GM13977 (cell line): ENCODE measurements at regions not wholly inside any gene's neighbourhood (a gene's known extent, or its start where the extent isn't known, plus 50 kb on each side); places are given as distances from the start of the nearest gene placed in this dataset.

Source experiments
- DNase-seq: peaks from one replicate; pipeline ENCODE4 v3.0.0; 2012; ENCODE audit warnings: low spot score
- CTCF ChIP-seq: IDR thresholded peaks from 2 replicates; pipeline ENCODE4 v1.5.1; 2012; ENCODE audit warnings: mild to moderate bottlenecking, control low read depth; ENCODE audit not compliant: insufficient read depth; ENCODE audit errors: extremely low read depth, missing control alignments
- in situ Hi-C: fragments of 300-500 bp; cut with MboI; formaldehyde crosslinking; loops from one replicate; pipeline ENCODE4 v1.12.0; 2022; ENCODE audit warnings: low sequenced_read_pairs, low pct_unique_long_range_greater_than_20kb, mixed read lengths, inconsistent platforms; ENCODE audit not compliant: unreplicated experiment

DNA sequence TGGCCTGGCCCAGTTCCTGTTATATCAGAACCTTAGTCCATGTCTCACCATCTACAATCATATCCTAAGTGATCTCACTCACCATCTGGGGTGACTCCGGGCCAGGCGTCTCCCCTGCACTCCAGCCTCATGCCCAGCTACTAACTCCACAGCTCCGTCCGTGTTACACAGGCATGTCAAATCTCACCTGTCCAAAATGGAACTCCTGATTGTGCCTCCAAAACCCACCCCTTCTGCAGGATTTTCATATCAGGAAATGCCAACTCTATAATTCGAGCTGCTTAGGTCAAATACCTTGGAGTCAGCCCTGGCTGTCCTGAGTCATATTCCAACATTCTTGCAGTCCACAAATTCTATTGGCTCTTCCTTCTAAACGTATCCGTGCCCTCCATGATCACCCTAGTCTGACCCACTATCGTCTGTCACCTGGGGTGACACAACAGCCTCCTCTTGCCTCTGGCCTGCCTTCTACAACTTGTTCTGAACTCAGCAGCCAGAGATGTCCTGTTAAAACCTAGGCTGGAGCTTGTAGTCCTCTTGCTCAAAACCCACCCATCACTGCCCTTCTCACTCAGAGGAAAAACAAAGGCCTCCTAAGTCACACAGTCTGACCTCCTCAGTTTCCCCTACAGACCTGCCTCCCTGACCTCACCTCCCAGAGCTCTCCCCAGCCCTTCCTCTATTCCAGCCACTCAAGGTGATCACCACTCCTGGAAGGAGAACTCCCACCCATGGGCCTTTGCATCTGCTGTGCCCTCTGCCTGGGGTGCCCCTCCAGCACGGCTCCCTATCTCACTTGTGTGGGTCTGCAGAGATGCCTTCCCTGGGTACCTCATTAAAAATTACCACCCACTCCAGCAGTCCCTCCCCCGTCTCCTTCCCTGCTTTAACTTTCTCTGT lies 85.3 kb upstream of the SIRPA start:
- in situ Hi-C loops: no loop called here
- DNase-seq: no peak

GRCh38 chr20:1809131-1809572 lies 86.1 kb upstream of the SIRPA start:
- no peak for TF ChIP-seq CTCF
- in situ Hi-C loops: no loop called here
- no peak for DNase-seq

More for the DNA sequence above, 85.3 kb upstream of the SIRPA start:
- no peak for TF ChIP-seq CTCF

- TF ChIP-seq CTCF: no peak
- DNase-seq: no peak
- in situ Hi-C loops: no loop called here
These were observed 87.1 kb upstream of the SIRPA start for GRCh38 chr20:1808101-1808500.

- in situ Hi-C loops: no loop called here
- no peak for TF ChIP-seq CTCF
- DNase-seq: no peak
These were observed 87.8 kb upstream of the SIRPA start for GRCh38 chr20:1807394-1807793.

DNA sequence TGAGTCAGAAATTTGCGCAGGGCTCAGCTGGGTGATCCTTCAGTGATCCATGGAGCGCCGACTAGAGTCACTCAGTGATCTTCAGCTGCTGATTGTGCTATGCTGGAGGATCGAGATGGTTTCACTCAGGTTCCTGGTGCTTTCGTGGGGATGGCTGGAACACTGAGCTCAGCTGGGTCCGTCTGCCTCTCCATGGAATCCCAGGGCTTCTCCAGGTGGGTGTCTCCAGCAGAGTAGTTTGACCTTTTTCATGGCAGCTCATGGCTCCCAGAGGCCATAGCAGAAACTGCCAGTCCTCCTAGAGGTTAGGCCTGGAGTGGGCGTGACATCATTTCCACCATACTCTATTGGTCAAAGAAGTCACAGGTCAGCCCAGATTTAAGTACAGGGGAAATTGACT lies 88.8 kb upstream of the SIRPA start:
- TF ChIP-seq CTCF: no peak
- no peak for DNase-seq
- in situ Hi-C loops: no loop called here

GRCh38 chr20:1805816-1806215 lies 89.4 kb upstream of the SIRPA start:
- in situ Hi-C loops: no loop called here
- no peak for DNase-seq
- TF ChIP-seq CTCF: no peak
